Esophagus squamous epithelium (tissue), 4 donors: ENCODE measurements at regions not wholly inside any gene's neighbourhood (a gene's known extent, or its start where the extent isn't known, plus 50 kb on each side); places are given as distances from the start of the nearest gene placed in this dataset.

Experiments used
- CTCF ChIP-seq, 6 experiments: fragments of 450-650 bp in 4 of 6; fragments of 200-600 bp in 2 of 6; sonication (generic) in 2 of 6; IDR thresholded peaks; one replicate each; pipeline ENCODE4 v1.5.1; 2016 to 2019; ENCODE audit warnings: antibody characterized with exemption in 6 of 6, mild to moderate bottlenecking in 4 of 6, moderate library complexity in 4 of 6
- POLR2A ChIP-seq, 4 donors: fragments of 450-650 bp; IDR thresholded peaks; one replicate each; pipeline ENCODE4 v1.6.1; 2017; ENCODE audit warnings: antibody characterized with exemption in 4 of 4, mild to moderate bottlenecking in 4 of 4, moderate library complexity in 3 of 4

DNA sequence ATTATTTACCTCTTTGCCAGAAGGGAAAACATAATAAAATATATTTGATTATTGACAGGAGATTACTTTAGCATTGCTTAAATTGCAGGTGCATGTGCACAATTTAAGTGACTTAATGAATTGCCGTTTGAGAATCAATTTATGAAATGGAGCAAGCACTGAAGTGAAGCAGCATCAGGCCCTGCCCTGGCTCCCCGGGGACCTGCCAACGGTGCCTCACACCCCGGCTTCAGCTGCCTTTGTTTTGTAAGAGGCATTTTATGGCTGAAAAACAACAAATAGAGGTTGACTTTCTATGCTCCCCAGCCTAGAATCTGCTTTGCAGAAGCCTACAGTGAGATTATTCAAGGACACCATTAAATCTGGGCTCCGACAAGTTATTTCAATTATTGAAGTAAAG, 359.1 kb upstream of the IRX4 start:
- no peak for TF ChIP-seq CTCF (IDR thresholded peaks at IDR 0.05)
- no peak for TF ChIP-seq POLR2A (IDR thresholded peaks at IDR 0.05)
